ENCODE measurements at regions not wholly inside any gene's neighbourhood (a gene's known extent, or its start where the extent isn't known, plus 50 kb on each side); places are given as distances from the start of the nearest gene placed in this dataset.

DNA sequence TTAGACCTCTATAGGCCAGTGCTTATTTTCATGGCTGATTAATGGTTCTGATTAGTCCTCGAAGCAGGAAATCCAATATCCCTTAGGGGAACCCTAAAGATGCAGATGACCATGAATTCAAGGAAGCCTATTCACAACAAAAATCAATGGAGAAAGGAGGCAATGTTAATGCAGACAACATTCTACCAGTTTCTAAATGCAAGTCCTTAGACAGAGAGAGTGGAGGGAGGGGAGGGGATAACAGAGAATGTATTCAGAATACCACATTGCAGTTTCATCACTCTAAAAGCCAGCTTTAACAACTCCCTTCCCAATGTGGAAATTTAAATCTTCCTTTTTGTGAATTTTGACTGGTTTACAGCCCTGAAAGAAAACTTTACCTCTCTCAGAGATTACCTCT is 87.1 kb upstream of the POU3F2 start:
- DNase-seq (ENCODE audit: low read depth in 1 of 2, low spot score in 2 of 2) = no peak
- H2BK15ac ChIP-seq (ENCODE audit: low read length) = no peak overlapping the region
- H3K4me2 ChIP-seq (ENCODE audit: insufficient read depth in 1 of 2, low read depth in 2 of 2, low read length in 2 of 2) = no peak overlapping the region
- H2AK5ac ChIP-seq (ENCODE audit: low read depth, low read length) = no peak overlapping the region
- ChIA-PET CTCF (ENCODE audit: partially characterized antibody) (no interaction called here), POLR2A (ENCODE audit: partially characterized antibody) (no interaction called here)
- 62% methylated on average over 1 of the region's 1 CpG; no CpG with 5 or more reads in 1 of the 2 experiments for WGBS, 2 experiments (ENCODE audit: extremely low coverage in 1 of 2, insufficient coverage in 1 of 2, insufficient read length in 1 of 2, insufficient replicate concordance in 2 of 2, low coverage in 1 of 2, low lambda C conversion rate in 2 of 2, missing lambda C conversion rate in 1 of 2)
- H3K18ac ChIP-seq (ENCODE audit: extremely low read depth, low read length) = no peak overlapping the region
- H3K9me3 ChIP-seq (ENCODE audit: insufficient read depth in 2 of 2, low read depth in 1 of 2, low read length in 1 of 2) = no peaks in the 10 kb centered on the region
- H3K14ac ChIP-seq (ENCODE audit: insufficient read length) = no peak overlapping the region
- no peaks in the 10 kb centered on the region for H3K27me3 ChIP-seq (replicated peaks in 1 of 4; ENCODE audit: control insufficient read depth in 3 of 4, extremely low read depth in 1 of 4, insufficient read depth in 3 of 4, low read length in 3 of 4)
- H3K9ac ChIP-seq (replicated peaks in 1 of 4; ENCODE audit: extremely low read depth in 1 of 4, low read depth in 3 of 4, low read length in 3 of 4) = no peak overlapping the region
- no peaks in the 10 kb centered on the region; the same call in 1 of the 2 replicates for H3K23me2 ChIP-seq (ENCODE audit: low read depth, low read length)
- FAIRE-seq = no peak
- H4K91ac ChIP-seq (replicated peaks; ENCODE audit: insufficient read length, low read length) = no peak overlapping the region
- H4K8ac ChIP-seq (ENCODE audit: extremely low read depth, insufficient read depth, low read length) = no peak overlapping the region
- H3K4ac ChIP-seq (replicated peaks; ENCODE audit: insufficient read length, low read depth, low read length) = no peak overlapping the region
- no peak overlapping the region for H3K27ac ChIP-seq (ENCODE audit: low read depth, low read length)
- no peak overlapping the region for H3K56ac ChIP-seq (replicated peaks; ENCODE audit: insufficient read length, low read depth, low read length)
- no peaks in the 10 kb centered on the region for H4K20me1 ChIP-seq (replicated peaks in 1 of 2; ENCODE audit: control insufficient read depth in 1 of 2, insufficient read depth in 2 of 2, low read length in 2 of 2)
- H3K23ac ChIP-seq (ENCODE audit: insufficient read length) = no peak overlapping the region
- no peaks in the 10 kb centered on the region; a peak in 1 of 7 replicates for H3K4me1 ChIP-seq (replicated peaks in 1 of 4; ENCODE audit: control insufficient read depth in 3 of 4, insufficient read depth in 4 of 4, low read length in 3 of 4)
- H2AFZ ChIP-seq (ENCODE audit: low read length) = no peak overlapping the region
- no peak overlapping the region for H4K5ac ChIP-seq (ENCODE audit: insufficient read length, low read depth, low read length)
- no peak overlapping the region for H3K4me3 ChIP-seq (ENCODE audit: extremely low read depth in 1 of 4, insufficient read depth in 2 of 4, low read depth in 3 of 4, low read length in 4 of 4)
- H3K36me3 ChIP-seq (ENCODE audit: control insufficient read depth in 2 of 4, insufficient read depth in 4 of 4, low read length in 3 of 4) = no peaks in the 10 kb centered on the region
- no peaks in the 10 kb centered on the region for H3K79me2 ChIP-seq (ENCODE audit: control insufficient read depth in 1 of 2, insufficient read depth in 2 of 2, low read length in 2 of 2)
- H2BK5ac ChIP-seq (ENCODE audit: low read depth, low read length) = no peak overlapping the region
- H2BK20ac ChIP-seq (ENCODE audit: low read length) = no peak overlapping the region
- no peaks in the 10 kb centered on the region for H3K79me1 ChIP-seq (ENCODE audit: low read depth, low read length)
- H2BK12ac ChIP-seq (ENCODE audit: low read depth, low read length) = no peak overlapping the region
- H2BK120ac ChIP-seq (replicated peaks; ENCODE audit: low read depth, low read length) = no peak overlapping the region
- TF ChIP-seq JUND (IDR thresholded peaks at IDR 0.05; ENCODE audit: low read length) (no peak), CBX8 (IDR thresholded peaks at IDR 0.05; ENCODE audit: borderline replicate concordance, low read depth, low read length) (no peak), SIN3A (conservative IDR thresholded peaks at IDR 0.05 in 1 of 2, IDR thresholded peaks at IDR 0.05 in 1 of 2; ENCODE audit: low read depth in 1 of 2, low read length in 2 of 2) (no peak), HDAC6 (IDR thresholded peaks at IDR 0.05; ENCODE audit: low read depth, low read length) (no peak), GABPA (IDR thresholded peaks at IDR 0.05; ENCODE audit: borderline replicate concordance, insufficient read depth, low read length) (no peak), TEAD4 (IDR thresholded peaks at IDR 0.05; ENCODE audit: low read depth, low read length) (no peak), HDAC2 (IDR thresholded peaks at IDR 0.05; ENCODE audit: borderline replicate concordance in 1 of 2, low read depth in 2 of 2, low read length in 2 of 2) (no peak), SP1 (IDR thresholded peaks at IDR 0.05; ENCODE audit: low read depth, low read length) (no peak), RXRA (IDR thresholded peaks at IDR 0.05; ENCODE audit: insufficient read depth, low read depth, low read length) (no peak), CHD1 (IDR thresholded peaks at IDR 0.05; ENCODE audit: low read depth, low read length) (no peak), EZH2 (IDR thresholded peaks at IDR 0.05; ENCODE audit: low read depth, low read length, severe bottlenecking) (no peak), TBP (IDR thresholded peaks at IDR 0.05; ENCODE audit: low read depth, low read length) (no peak), RFX5 (IDR thresholded peaks at IDR 0.05; ENCODE audit: borderline replicate concordance, low read depth, low read length) (no peak), GTF2F1 (IDR thresholded peaks at IDR 0.05; ENCODE audit: borderline replicate concordance, low read depth, low read length) (no peak)
